HG02943 (cell line): ENCODE measurements at regions not wholly inside any gene's neighbourhood (a gene's known extent, or its start where the extent isn't known, plus 50 kb on each side); places are given as distances from the start of the nearest gene placed in this dataset.

Experiments used
- ATAC-seq: cut with Tn5 transposase; IDR thresholded peaks from one replicate; pipeline ENCODE4 v1.9.1; 2021; ENCODE audit warnings: mild to moderate bottlenecking, low read depth, moderate library complexity; ENCODE audit not compliant: unreplicated experiment

- ATAC-seq = no peak
Measured at GRCh38 chr5:13569090-13569715, 375.3 kb downstream of the DNAH5 start.

GRCh38 chr5:13567819-13568218, 376.7 kb downstream of the DNAH5 start:
- no peak for ATAC-seq

GRCh38 chr5:13566871-13567339, 377.6 kb downstream of the DNAH5 start:
- ATAC-seq = no peak

- no peak for ATAC-seq
Measured at GRCh38 chr5:13558408-13558807, 386.1 kb downstream of the DNAH5 start.

GRCh38 chr5:13553896-13554295, 390.6 kb downstream of the DNAH5 start:
- no peak for ATAC-seq

GRCh38 chr5:13552361-13552760, 392.1 kb downstream of the DNAH5 start:
- no peak for ATAC-seq

GRCh38 chr5:13551645-13552044, 392.8 kb downstream of the DNAH5 start:
- ATAC-seq = no peak

- no peak for ATAC-seq
Measured at GRCh38 chr5:13540168-13540750, 404.2 kb downstream of the DNAH5 start.

- ATAC-seq = no peak
Measured at GRCh38 chr5:13536933-13537332, 407.6 kb downstream of the DNAH5 start.

- ATAC-seq = no peak
Measured at GRCh38 chr5:13533833-13534232, 410.7 kb downstream of the DNAH5 start.

- no peak for ATAC-seq
Measured at GRCh38 chr5:13529300-13529699, 415.2 kb downstream of the DNAH5 start.

- ATAC-seq = no peak
Measured at GRCh38 chr5:13524936-13525335, 419.6 kb downstream of the DNAH5 start.

- no peak for ATAC-seq
Measured at GRCh38 chr5:13519131-13519530, 425.4 kb downstream of the DNAH5 start.

- ATAC-seq = no peak
Measured at GRCh38 chr5:13516195-13516594, 428.3 kb downstream of the DNAH5 start.

GRCh38 chr5:13511442-13511841, 433.0 kb downstream of the DNAH5 start:
- no peak for ATAC-seq

- ATAC-seq = no peak
Measured at GRCh38 chr5:13510616-13511015, 433.9 kb downstream of the DNAH5 start.

- no peak for ATAC-seq
Measured at GRCh38 chr5:13508559-13508958, 435.9 kb downstream of the DNAH5 start.

- ATAC-seq = no peak
Measured at GRCh38 chr5:13505326-13505725, 439.2 kb downstream of the DNAH5 start.

- ATAC-seq = no peak
Measured at GRCh38 chr5:13503017-13503416, 441.5 kb downstream of the DNAH5 start.

GRCh38 chr5:13501176-13501575, 443.3 kb downstream of the DNAH5 start:
- ATAC-seq = no peak

GRCh38 chr5:13498279-13498678, 446.2 kb downstream of the DNAH5 start:
- no peak for ATAC-seq

- no peak for ATAC-seq
Measured at GRCh38 chr5:13488254-13488931, 456.1 kb downstream of the DNAH5 start.
